GM23338 (cell line): ENCODE measurements at regions not wholly inside any gene's neighbourhood (a gene's known extent, or its start where the extent isn't known, plus 50 kb on each side); places are given as distances from the start of the nearest gene placed in this dataset.
"Not testable (repeated sequence)": the region's sequence is repeated elsewhere in the genome, so short reads cannot be mapped to it uniquely, and the experiment has no call there.

ENCODE experiments used
- CREB1 ChIP-seq: fragments of 250-450 bp; sonication (Bioruptor Pico); IDR thresholded peaks from 2 replicates; pipeline ENCODE4 v1.5.0; 2020; ENCODE audit warnings: low read depth, mild to moderate bottlenecking, moderate library complexity
- EZH2 ChIP-seq: fragments of 200-600 bp; sonication (generic); IDR thresholded peaks from one replicate; pipeline ENCODE4 v1.8.0; 2017; ENCODE audit warnings: antibody characterized with exemption, mild to moderate bottlenecking, low read depth; ENCODE audit not compliant: unreplicated experiment
- EZH2phosphoT487 ChIP-seq: fragments of 200-600 bp; sonication (generic); IDR thresholded peaks from one replicate; pipeline ENCODE4 v1.8.1; 2018; ENCODE audit warnings: antibody characterized with exemption; ENCODE audit not compliant: unreplicated experiment
- JUNB ChIP-seq: IDR thresholded peaks from one replicate; pipeline ENCODE4 v1.6.1; 2016; ENCODE audit warnings: antibody characterized with exemption; ENCODE audit not compliant: unreplicated experiment
- NANOG ChIP-seq: IDR thresholded peaks from 2 replicates; pipeline ENCODE4 v1.6.1; 2016; ENCODE audit warnings: antibody characterized with exemption, borderline replicate concordance
- POLR2AphosphoS5 ChIP-seq: IDR thresholded peaks from 2 replicates; pipeline ENCODE4 v1.6.1; 2016; ENCODE audit warnings: antibody characterized with exemption, low read depth
- ZNF114 ChIP-seq: fragments of 250-450 bp; sonication (Bioruptor Pico); IDR thresholded peaks from 2 replicates; pipeline ENCODE4 v1.5.0; 2020; ENCODE audit warnings: mild to moderate bottlenecking, moderate library complexity
- ZNF331 ChIP-seq: fragments of 250-450 bp; sonication (Bioruptor Pico); IDR thresholded peaks from 2 replicates; pipeline ENCODE4 v1.5.0; 2020; ENCODE audit warnings: low read depth, mild to moderate bottlenecking, moderate library complexity
- TF ChIP-seq, protein P1 (sequence below), 2 experiments: fragments of 200-600 bp in 1 of 2; sonication (generic) in 1 of 2; conservative IDR thresholded peaks; 2 replicates each; pipeline versions ENCODE4 v1.5.1 to v1.6.1; 2016 to 2017; ENCODE audit warnings: antibody characterized with exemption in 2 of 2, low read depth in 2 of 2, mild to moderate bottlenecking in 2 of 2, moderate library complexity in 1 of 2
- TF ChIP-seq, protein P2 (sequence below): IDR thresholded peaks from 2 replicates; pipeline ENCODE4 v1.6.1; 2016; ENCODE audit warnings: antibody characterized with exemption
- TF ChIP-seq, protein P3 (sequence below): IDR thresholded peaks from one replicate; pipeline ENCODE4 v1.6.1; 2018; ENCODE audit warnings: antibody characterized with exemption; ENCODE audit not compliant: unreplicated experiment
- TF ChIP-seq, protein P4 (sequence below): fragments of 250-450 bp; sonication (Bioruptor Pico); IDR thresholded peaks from 2 replicates; pipeline ENCODE4 v1.5.0; 2020; ENCODE audit warnings: mild to moderate bottlenecking, moderate library complexity

DNA sequence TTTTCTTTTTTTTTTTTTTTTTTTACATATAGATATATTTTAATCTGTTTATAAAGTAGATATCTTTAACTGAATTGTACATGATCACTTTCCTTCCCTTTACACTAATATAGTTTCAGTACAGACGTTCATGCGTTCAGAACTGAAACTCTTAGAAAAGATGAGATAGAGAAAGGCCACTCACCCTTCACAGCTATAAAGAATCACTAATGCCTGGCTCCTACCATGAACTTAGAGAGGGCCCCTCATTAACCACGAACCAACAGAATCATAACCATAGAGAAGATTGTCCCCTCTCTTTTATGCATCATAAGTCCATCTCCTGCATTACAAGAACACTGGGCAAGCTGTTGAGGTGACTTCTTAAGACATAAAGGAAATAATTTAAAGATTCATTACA lies 123.8 kb downstream of the FEM1C start:
- not testable (repeated sequence) for TF ChIP-seq CREB1 (CRISPR knock-in tag); POLR2AphosphoS5; EZH2phosphoT487; ZNF114 (CRISPR knock-in tag); EZH2; JUNB; ZNF331 (CRISPR knock-in tag); NANOG
- TF ChIP-seq, protein P1, sequence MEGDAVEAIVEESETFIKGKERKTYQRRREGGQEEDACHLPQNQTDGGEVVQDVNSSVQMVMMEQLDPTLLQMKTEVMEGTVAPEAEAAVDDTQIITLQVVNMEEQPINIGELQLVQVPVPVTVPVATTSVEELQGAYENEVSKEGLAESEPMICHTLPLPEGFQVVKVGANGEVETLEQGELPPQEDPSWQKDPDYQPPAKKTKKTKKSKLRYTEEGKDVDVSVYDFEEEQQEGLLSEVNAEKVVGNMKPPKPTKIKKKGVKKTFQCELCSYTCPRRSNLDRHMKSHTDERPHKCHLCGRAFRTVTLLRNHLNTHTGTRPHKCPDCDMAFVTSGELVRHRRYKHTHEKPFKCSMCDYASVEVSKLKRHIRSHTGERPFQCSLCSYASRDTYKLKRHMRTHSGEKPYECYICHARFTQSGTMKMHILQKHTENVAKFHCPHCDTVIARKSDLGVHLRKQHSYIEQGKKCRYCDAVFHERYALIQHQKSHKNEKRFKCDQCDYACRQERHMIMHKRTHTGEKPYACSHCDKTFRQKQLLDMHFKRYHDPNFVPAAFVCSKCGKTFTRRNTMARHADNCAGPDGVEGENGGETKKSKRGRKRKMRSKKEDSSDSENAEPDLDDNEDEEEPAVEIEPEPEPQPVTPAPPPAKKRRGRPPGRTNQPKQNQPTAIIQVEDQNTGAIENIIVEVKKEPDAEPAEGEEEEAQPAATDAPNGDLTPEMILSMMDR (conservative IDR thresholded peaks at IDR 0.05; ENCODE audit: low read depth in 2 of 2), result not testable (repeated sequence)
- TF ChIP-seq, protein P2, sequence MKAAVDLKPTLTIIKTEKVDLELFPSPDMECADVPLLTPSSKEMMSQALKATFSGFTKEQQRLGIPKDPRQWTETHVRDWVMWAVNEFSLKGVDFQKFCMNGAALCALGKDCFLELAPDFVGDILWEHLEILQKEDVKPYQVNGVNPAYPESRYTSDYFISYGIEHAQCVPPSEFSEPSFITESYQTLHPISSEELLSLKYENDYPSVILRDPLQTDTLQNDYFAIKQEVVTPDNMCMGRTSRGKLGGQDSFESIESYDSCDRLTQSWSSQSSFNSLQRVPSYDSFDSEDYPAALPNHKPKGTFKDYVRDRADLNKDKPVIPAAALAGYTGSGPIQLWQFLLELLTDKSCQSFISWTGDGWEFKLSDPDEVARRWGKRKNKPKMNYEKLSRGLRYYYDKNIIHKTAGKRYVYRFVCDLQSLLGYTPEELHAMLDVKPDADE, result not testable (repeated sequence)
- TF ChIP-seq, protein P3, sequence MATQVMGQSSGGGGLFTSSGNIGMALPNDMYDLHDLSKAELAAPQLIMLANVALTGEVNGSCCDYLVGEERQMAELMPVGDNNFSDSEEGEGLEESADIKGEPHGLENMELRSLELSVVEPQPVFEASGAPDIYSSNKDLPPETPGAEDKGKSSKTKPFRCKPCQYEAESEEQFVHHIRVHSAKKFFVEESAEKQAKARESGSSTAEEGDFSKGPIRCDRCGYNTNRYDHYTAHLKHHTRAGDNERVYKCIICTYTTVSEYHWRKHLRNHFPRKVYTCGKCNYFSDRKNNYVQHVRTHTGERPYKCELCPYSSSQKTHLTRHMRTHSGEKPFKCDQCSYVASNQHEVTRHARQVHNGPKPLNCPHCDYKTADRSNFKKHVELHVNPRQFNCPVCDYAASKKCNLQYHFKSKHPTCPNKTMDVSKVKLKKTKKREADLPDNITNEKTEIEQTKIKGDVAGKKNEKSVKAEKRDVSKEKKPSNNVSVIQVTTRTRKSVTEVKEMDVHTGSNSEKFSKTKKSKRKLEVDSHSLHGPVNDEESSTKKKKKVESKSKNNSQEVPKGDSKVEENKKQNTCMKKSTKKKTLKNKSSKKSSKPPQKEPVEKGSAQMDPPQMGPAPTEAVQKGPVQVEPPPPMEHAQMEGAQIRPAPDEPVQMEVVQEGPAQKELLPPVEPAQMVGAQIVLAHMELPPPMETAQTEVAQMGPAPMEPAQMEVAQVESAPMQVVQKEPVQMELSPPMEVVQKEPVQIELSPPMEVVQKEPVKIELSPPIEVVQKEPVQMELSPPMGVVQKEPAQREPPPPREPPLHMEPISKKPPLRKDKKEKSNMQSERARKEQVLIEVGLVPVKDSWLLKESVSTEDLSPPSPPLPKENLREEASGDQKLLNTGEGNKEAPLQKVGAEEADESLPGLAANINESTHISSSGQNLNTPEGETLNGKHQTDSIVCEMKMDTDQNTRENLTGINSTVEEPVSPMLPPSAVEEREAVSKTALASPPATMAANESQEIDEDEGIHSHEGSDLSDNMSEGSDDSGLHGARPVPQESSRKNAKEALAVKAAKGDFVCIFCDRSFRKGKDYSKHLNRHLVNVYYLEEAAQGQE, result not testable (repeated sequence)
- TF ChIP-seq, protein P4, sequence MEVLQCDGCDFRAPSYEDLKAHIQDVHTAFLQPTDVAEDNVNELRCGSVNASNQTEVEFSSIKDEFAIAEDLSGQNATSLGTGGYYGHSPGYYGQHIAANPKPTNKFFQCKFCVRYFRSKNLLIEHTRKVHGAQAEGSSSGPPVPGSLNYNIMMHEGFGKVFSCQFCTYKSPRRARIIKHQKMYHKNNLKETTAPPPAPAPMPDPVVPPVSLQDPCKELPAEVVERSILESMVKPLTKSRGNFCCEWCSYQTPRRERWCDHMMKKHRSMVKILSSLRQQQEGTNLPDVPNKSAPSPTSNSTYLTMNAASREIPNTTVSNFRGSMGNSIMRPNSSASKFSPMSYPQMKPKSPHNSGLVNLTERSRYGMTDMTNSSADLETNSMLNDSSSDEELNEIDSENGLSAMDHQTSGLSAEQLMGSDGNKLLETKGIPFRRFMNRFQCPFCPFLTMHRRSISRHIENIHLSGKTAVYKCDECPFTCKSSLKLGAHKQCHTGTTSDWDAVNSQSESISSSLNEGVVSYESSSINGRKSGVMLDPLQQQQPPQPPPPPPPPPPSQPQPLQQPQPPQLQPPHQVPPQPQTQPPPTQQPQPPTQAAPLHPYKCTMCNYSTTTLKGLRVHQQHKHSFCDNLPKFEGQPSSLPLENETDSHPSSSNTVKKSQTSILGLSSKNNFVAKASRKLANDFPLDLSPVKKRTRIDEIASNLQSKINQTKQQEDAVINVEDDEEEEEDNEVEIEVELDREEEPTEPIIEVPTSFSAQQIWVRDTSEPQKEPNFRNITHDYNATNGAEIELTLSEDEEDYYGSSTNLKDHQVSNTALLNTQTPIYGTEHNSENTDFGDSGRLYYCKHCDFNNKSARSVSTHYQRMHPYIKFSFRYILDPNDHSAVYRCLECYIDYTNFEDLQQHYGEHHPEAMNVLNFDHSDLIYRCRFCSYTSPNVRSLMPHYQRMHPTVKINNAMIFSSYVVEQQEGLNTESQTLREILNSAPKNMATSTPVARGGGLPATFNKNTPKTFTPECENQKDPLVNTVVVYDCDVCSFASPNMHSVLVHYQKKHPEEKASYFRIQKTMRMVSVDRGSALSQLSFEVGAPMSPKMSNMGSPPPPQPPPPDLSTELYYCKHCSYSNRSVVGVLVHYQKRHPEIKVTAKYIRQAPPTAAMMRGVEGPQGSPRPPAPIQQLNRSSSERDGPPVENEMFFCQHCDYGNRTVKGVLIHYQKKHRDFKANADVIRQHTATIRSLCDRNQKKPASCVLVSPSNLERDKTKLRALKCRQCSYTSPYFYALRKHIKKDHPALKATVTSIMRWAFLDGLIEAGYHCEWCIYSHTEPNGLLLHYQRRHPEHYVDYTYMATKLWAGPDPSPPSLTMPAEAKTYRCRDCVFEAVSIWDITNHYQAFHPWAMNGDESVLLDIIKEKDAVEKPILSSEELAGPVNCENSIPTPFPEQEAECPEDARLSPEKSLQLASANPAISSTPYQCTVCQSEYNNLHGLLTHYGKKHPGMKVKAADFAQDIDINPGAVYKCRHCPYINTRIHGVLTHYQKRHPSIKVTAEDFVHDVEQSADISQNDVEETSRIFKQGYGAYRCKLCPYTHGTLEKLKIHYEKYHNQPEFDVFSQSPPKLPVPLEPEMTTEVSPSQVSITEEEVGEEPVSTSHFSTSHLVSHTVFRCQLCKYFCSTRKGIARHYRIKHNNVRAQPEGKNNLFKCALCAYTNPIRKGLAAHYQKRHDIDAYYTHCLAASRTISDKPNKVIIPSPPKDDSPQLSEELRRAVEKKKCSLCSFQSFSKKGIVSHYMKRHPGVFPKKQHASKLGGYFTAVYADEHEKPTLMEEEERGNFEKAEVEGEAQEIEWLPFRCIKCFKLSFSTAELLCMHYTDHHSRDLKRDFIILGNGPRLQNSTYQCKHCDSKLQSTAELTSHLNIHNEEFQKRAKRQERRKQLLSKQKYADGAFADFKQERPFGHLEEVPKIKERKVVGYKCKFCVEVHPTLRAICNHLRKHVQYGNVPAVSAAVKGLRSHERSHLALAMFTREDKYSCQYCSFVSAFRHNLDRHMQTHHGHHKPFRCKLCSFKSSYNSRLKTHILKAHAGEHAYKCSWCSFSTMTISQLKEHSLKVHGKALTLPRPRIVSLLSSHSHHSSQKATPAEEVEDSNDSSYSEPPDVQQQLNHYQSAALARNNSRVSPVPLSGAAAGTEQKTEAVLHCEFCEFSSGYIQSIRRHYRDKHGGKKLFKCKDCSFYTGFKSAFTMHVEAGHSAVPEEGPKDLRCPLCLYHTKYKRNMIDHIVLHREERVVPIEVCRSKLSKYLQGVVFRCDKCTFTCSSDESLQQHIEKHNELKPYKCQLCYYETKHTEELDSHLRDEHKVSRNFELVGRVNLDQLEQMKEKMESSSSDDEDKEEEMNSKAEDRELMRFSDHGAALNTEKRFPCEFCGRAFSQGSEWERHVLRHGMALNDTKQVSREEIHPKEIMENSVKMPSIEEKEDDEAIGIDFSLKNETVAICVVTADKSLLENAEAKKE (CRISPR knock-in tag), result not testable (repeated sequence)
